ENCODE measurements at regions not wholly inside any gene's neighbourhood (a gene's known extent, or its start where the extent isn't known, plus 50 kb on each side); places are given as distances from the start of the nearest gene placed in this dataset.
"Not testable (repeated sequence)": the region's sequence is repeated elsewhere in the genome, so short reads cannot be mapped to it uniquely, and the experiment has no call there.

DNA sequence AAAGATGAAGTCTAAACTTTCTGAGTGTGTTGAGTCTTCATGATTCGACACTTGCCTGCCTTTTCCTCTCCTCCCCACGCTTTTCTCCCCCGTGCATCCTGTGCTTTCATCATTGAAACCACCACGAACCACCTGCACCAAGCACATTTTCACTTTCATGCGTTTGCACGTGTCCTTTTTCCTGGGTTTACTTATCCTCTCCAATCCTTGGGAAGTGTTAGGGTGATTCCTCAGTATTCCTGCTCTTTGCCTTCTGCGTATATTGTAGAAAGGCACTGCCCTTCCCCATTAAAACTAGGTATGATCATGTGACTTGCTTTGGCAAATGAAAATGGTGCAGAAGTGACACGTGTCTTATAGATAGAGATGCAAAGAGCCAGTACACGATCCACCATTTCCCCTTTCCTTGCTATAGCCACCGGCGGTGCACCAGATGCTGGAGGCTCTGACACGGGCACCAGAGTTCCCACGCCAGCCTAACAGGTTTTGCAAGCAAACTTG, 106.6 kb downstream of the BRMS1L start:
- DNase-seq = no peak

DNA sequence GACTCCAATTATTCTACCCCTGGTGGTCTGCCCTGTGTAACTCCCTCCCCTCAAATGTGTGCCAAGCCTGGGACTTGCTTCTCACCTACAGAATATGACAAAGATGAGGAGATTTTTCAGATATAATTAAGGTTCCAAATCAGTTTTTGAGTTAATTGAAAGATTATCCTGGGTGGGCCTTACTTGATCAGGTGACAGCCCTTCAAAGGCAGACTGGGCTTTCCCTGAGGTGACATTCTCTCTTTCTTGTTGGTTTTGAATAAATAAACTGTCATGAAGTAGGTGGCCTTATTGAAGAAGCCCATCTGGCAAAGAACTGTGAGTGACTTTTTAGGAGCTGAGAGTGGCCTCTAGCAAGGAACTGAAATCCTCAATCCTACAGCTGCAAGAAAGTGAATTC, 106.0 kb downstream of the BRMS1L start:
- DNase-seq = no peak

DNA sequence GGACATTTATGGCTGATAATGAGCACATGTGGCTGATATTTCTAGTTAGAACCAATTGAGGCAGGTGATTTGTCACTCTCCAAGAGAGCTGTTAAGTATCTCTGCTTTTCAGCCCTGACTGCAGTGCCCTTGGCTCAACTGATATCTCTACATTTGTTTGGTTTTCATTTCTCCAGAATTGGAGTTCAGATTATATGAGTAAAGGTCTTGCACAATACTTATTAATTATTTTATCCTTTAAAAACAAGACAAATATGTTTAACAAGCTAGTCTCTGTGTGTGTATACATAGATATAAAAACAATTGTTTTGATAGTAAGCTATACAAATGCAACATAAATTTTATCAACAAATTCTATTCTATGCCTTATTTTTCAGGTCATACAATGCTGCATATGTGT, 105.2 kb downstream of the BRMS1L start:
- DNase-seq = no peak

DNA sequence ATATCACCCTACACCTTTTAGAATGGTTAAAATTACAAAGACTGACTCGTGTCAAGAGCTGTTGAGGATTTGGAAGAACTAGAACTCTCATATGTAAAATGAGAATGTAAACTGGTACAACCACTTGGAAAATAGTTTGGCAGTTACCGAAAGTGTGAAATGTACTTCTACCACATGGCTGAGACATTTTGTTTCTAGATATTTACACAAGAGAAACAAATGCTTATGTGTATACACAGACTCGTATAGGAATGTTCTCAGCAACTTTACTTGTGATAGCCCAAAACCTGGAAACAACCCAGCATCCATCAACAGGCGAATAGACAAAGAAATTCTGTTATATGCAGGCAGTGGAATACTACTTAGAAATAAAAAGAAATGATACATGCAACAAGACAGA, 103.0 kb downstream of the BRMS1L start:
- DNase-seq = no peak

DNA sequence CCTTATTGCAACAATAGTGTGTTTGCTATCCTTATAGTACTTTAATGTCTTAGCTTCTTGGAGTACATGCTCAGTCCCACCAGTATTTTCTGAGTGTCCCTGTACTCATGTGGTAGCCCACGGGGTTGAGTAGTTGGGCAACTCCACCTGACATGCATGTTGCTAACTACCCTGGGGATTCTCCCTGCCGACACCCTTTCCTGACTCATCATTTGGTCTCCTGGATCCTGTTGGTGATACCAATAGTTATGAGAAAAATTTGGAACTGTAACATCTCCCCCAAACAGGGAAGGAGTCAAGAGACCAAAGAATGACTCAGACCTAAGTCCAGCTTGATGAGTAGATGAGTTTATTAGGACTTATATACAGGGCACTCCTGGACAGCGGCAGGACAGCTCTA, 101.6 kb downstream of the BRMS1L start:
- DNase-seq = no peak

DNA sequence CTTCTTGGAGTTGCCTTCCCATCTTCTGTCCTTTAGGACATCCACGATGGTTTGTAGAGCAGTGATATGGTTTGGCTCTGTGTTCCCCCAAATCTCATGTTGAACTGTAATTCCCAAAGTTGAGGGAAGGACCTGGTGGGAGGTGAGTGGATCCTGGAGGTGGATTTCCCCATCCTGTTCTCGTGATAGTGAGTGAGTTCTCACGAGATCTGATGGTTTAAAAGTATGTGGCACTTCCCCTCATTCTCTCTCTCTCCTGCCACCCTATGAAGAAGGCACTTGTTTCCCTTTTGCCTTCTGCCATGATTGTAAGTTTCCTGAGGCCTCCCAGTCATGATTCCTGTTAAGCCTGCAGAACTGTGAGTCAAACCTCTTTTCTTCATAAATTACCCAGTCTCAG, 99.2 kb downstream of the BRMS1L start:
- no peak for DNase-seq

DNA sequence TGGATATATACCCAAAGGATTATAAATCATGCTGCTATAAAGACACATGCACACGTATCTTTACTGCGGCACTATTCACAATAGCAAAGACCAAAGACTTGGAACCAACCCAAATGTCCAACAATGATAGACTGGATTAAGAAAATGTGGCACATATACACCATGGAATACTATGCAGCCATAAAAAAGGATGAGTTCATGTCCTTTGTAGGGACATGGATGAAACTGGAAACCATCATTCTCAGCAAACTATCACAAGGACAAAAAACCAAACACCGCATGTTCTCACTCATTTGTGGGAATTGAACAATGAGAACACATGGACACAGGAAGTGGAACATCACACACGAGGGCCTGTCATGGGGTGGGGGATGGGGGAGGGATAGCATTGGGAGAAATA, 96.5 kb downstream of the BRMS1L start:
- DNase-seq = not testable (repeated sequence)

DNA sequence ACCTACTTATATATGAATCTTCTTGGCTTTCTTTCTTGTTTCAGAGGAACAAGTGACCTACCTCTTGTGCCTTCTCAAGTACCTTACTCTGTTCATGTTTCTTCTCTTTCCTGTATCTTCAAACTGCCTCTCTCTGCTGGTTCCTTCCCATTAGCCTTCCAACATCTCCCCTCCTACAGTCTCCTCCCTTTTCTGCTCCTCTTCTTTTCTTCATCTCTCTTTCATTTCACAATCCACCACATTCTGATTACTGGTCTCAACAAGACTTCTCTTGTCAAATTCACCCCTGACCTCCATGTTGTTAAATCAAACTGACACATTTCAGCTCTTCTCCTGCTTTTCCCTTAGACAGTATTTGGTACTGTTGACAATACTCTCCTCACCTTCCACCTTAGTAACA, 95.6 kb downstream of the BRMS1L start:
- DNase-seq = no peak
